GM12891 (cell line): ENCODE measurements at regions not wholly inside any gene's neighbourhood (a gene's known extent, or its start where the extent isn't known, plus 50 kb on each side); places are given as distances from the start of the nearest gene placed in this dataset.

Experiments used
- POLR2A ChIP-seq: IDR thresholded peaks from 2 replicates; pipeline ENCODE4 v1.6.1; 2011; ENCODE audit warnings: low read depth, low read length, control low read depth
- POLR2AphosphoS5 ChIP-seq: IDR thresholded peaks from 2 replicates; pipeline ENCODE4 v1.6.1; 2011; ENCODE audit warnings: low read depth, low read length, control low read depth
- TAF1 ChIP-seq: IDR thresholded peaks from 2 replicates; pipeline ENCODE4 v1.6.1; 2011; ENCODE audit warnings: low read depth, low read length, control low read depth

DNA sequence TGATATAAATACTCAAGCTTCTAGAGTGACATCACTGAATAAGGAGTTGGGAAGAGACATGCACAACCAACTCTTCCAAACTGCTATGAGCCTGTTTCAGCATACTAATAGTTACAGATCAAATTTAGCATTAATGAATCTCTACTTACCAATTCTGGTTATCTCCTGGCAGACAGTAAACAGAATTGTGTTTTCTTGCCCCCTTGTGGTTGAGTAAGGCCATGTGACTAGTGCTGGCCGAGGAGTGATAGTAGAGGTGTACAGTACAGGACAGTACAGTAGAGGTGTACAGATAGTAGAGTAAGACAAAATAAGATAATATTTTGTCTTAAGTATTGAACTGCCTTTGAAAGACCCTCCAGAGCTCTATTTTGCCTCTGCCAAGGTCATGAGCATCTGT lies 681.4 kb downstream of the GABRG1 start:
- TF ChIP-seq POLR2A (no peak), TAF1 (no peak), POLR2AphosphoS5 (no peak)
